NK-92 treated with Interleukin-12 subunit alpha and Interleukin-12 subunit beta, amount 100 ng/mL, for 24 hours (cell line): ENCODE measurements at regions not wholly inside any gene's neighbourhood (a gene's known extent, or its start where the extent isn't known, plus 50 kb on each side); places are given as distances from the start of the nearest gene placed in this dataset.
"Not testable (repeated sequence)": the region's sequence is repeated elsewhere in the genome, so short reads cannot be mapped to it uniquely, and the experiment has no call there.

Experiments used
- DNase-seq: peaks from one replicate; lab custom pipeline; 2025; lab: John Stamatoyannopoulos, UW

GRCh38 chr9:102506406-102506805, 488.7 kb upstream of the CYLC2 start:
- no peak for DNase-seq

GRCh38 chr9:102499468-102499867, 495.7 kb upstream of the CYLC2 start:
- peak; percentile 19 for DNase-seq

- peak; percentile 2 for DNase-seq
Observed at GRCh38 chr9:102497709-102498108, 497.4 kb upstream of the CYLC2 start.

- not testable (repeated sequence) for DNase-seq
Observed at GRCh38 chr9:102486976-102487375, 508.2 kb upstream of the CYLC2 start.

GRCh38 chr9:102483651-102484050, 511.5 kb upstream of the CYLC2 start:
- DNase-seq: no peak

GRCh38 chr9:102482776-102483175, 512.4 kb upstream of the CYLC2 start:
- DNase-seq: no peak

GRCh38 chr9:102479191-102479590, 515.9 kb upstream of the CYLC2 start:
- no peak for DNase-seq

- DNase-seq: no peak
Observed at GRCh38 chr9:102474357-102474756, 520.8 kb upstream of the CYLC2 start.

- DNase-seq: not testable (repeated sequence)
Observed at GRCh38 chr9:102469430-102469829, 525.7 kb upstream of the CYLC2 start.

- no peak for DNase-seq
Observed at GRCh38 chr9:102461156-102461819, 533.8 kb upstream of the CYLC2 start.

GRCh38 chr9:102459828-102460227, 535.3 kb upstream of the CYLC2 start:
- DNase-seq: no peak

GRCh38 chr9:102456562-102456961, 538.6 kb upstream of the CYLC2 start:
- no peak for DNase-seq

- no peak for DNase-seq
Observed at GRCh38 chr9:102445906-102446305, 549.2 kb upstream of the CYLC2 start.

GRCh38 chr9:102445181-102445747, 549.9 kb upstream of the CYLC2 start:
- DNase-seq: no peak

GRCh38 chr9:102439583-102439982, 555.5 kb upstream of the CYLC2 start:
- no peak for DNase-seq

GRCh38 chr9:102436599-102436998, 558.5 kb upstream of the CYLC2 start:
- DNase-seq: not testable (repeated sequence)

- no peak for DNase-seq
Observed at GRCh38 chr9:102435427-102435826, 559.7 kb upstream of the CYLC2 start.

GRCh38 chr9:102434545-102434944, 560.6 kb upstream of the CYLC2 start:
- no peak for DNase-seq

- DNase-seq: no peak
Observed at GRCh38 chr9:102428305-102428704, 566.8 kb upstream of the CYLC2 start.

GRCh38 chr9:102416251-102416650, 578.9 kb upstream of the CYLC2 start:
- DNase-seq: not testable (repeated sequence)

GRCh38 chr9:102405218-102405867, 589.8 kb upstream of the CYLC2 start:
- no peak for DNase-seq

GRCh38 chr9:102403514-102403913, 591.6 kb upstream of the CYLC2 start:
- no peak for DNase-seq

- DNase-seq: no peak
Observed at GRCh38 chr9:102398205-102398604, 596.9 kb upstream of the CYLC2 start.
